ENCODE measurements at regions not wholly inside any gene's neighbourhood (a gene's known extent, or its start where the extent isn't known, plus 50 kb on each side); places are given as distances from the start of the nearest gene placed in this dataset.

- DNase-seq, result no peak
Measured at GRCh38 chr19:31567776-31568175, 218.5 kb upstream of the TSHZ3 start.

DNA sequence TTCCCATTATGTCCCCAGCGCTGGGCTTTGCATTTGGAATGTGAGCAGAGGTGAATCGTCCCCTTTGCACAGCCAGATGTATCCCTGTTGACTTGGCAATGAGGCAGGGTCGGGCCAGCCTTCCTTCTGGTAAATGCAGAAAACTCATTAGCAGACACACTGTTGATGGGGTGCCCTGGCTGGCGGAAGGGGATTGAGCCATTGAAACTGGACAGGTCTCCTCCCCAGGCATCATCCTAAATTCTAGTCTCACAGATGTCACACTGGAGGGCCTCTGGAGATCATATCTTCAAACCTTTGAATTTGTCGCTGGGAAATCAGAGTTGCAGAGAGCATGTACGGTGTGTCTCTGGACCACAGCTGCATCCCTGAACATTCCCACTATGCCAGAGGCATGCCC, 219.5 kb upstream of the TSHZ3 start:
- DNase-seq, result no peak

- DNase-seq, result no peak
Measured at GRCh38 chr19:31570718-31571117, 221.5 kb upstream of the TSHZ3 start.

- no peak for DNase-seq
Measured at GRCh38 chr19:31572102-31572975, 223.1 kb upstream of the TSHZ3 start.

GRCh38 chr19:31572976-31573298, 223.7 kb upstream of the TSHZ3 start:
- no peak for DNase-seq

DNA sequence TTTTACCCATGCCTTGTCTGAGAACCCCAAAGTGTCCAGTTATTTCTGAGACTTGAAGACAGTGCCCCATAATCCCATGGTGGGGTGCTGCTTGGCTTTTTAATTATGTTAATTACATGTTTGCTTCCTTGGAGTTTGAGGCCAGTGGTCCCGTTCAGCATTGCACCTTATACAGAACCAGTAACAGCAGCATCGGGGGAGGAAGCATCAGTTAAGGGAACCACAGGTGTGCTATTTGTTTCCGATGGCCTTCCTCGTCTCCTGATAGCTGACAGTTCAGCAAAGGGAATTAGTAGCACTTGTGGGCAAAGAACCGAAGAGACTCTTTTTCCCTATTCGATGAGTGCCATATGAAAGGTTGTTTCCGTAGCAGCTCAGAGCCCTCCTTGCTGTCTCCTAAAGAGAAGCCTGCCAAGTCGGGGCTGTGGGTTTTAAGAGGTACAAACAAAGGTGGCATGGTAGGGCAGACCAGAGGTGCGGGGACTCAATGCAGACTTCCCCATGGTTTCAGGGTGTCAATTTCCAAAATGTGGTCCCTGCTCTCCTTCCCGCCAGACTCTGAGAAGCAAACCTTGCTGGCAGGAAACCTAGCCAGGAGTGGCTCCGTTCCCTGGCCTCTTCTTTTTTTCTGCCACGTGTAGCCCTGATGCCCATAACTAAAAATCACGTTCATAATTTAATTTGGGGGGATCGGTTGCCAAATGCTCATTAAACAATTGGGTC, 225.2 kb upstream of the TSHZ3 start:
- DNase-seq, result no peak

DNA sequence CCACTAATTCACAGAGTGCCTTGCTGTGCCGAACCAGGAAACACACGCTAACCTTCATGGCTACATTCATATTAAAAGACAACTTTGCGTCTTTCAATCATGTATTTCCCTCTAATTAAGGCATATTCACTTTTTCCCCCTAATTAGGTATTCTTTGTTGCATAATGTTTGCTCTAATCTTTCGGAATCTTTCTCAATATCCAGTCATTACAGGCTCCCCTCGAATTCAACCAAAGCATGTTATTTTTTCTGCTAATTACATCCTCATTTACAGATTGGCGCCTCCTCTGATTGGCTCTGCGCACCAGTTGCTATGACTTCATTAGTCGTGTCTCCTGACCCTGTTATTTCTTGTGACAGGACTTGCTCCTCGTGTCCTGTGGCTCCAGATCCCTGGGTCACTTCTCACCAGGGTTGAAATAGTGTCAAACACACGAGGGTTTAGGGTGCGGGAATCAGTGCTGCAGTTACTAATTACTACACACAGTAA, 226.7 kb upstream of the TSHZ3 start:
- DNase-seq, result no peak

- no peak for DNase-seq
Measured at GRCh38 chr19:31578326-31578725, 229.1 kb upstream of the TSHZ3 start.

DNA sequence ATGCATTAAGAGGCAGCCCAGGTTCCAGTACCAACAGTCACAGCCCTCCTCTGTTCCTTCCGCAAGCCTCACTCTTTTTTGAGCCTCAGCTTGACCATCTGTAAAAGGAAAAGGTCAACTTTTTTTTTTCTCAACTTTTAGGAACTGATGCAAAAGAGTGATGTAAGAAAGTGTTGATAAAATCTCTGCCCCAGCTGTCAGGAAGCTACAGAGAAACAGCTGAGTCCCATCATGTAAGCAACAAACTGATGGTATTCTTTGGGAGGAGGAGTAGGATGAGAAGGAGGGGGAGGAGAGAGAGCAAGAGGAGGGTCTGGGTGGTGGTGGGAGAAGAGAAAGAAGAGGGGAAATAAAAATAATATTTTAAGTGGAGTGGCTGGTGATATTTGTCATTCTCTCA, 233.9 kb upstream of the TSHZ3 start:
- no peak for DNase-seq

GRCh38 chr19:31586282-31586681, 237.0 kb upstream of the TSHZ3 start:
- no peak for DNase-seq

DNA sequence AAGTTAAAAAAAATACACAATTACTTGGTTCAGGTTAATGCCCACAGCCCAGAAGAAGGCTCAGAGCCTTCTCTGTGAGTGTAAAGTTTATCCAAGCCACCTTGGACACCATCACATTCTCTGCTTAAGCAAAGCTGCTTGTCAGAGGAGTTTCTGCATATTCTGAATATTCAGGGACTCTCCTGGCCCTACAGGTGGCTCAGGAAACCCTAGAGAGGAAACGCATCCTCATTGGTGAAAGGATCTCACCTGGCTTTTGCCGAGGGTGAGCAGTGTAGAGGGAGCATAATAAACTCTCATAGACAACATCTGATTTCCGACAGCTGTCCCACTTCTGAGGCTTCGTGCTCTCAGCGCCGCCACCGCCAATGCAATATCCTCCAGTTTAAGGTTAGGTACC, 239.9 kb upstream of the TSHZ3 start:
- DNase-seq, result no peak

GRCh38 chr19:31591258-31591657, 242.0 kb upstream of the TSHZ3 start:
- DNase-seq, result no peak

DNA sequence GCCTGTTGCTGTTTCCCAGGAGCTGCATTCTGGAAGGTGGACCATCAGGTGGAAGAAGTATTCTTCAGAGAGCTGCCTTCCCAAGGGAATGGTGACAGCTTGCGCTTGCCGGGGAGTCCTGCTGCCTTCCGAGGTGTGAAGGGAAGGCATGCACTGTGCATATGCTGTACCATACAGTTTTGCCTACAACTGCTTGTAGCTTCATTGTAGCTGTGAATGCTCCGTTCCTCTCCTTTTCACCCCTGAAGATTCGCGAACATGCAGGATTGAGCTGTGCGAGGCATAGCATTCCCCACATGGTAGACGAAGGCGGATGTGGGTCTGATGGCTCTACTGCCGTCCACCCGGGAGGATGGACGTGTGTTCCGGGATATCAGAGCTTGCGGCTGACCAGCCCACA, 243.2 kb upstream of the TSHZ3 start:
- DNase-seq, result no peak

- DNase-seq, result no peak
Measured at GRCh38 chr19:31594701-31595100, 245.5 kb upstream of the TSHZ3 start.

DNA sequence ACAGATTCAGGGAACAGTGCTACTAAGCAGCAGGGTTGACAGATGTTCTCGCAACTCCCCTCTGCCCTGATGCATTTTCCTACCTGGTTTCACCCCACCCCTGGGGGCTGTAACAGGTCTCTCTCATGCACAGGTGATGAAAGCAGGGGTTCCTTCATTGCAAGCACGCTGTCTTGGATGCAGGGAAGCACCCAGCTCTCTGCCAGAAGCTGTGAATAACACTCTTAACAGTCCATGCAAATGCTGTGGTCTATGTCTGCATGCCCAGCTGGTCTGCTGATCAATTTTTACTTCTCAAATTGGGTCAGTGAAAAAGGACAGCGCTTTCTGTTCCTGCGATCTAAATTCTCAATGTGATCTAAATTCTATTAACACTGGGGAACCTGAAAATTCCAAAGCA, 246.3 kb upstream of the TSHZ3 start:
- no peak for DNase-seq

DNA sequence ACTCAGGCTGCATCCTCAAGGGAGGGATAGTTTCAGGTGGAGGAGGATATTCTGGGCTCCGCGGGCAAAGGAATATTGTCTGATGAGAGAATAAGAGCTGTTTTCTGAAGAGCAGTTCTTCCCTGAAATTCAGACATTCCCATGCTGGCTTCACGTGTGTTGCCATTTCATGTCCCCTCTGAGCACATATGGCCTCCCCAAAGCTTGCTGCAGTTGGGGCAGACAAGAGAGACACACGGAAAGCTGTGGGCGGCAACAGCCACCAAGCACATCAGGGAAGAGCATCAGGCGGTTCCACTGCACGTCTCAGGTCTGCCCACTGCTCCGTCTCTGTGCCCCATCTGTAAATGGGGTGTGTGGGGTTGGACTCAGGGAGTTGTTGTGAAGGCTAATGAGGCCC, 247.5 kb upstream of the TSHZ3 start:
- DNase-seq, result no peak

DNA sequence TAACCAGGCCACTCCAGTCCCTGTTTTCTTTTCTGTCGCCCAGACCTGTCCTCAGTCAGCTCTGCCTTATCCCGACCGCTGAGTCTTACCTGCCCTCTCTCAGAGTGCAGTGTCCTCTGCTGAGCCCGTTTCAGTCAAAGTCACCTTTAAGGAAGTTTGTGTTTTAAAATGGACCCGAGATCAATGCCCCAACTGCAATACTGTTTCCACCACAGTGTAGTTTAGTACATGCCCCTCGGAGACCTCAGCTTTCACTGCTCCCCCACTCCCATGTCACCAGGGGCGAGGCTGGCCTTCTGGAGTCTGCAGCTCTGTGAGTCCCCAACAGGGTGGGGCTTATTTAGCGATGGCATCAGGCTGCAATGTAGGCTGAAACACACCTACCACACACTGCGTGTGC, 248.4 kb upstream of the TSHZ3 start:
- DNase-seq, result no peak

GRCh38 chr19:31598730-31599238, 249.5 kb upstream of the TSHZ3 start:
- no peak for DNase-seq

- DNase-seq, result no peak
Measured at GRCh38 chr19:31600731-31601295, 251.6 kb upstream of the TSHZ3 start.

DNA sequence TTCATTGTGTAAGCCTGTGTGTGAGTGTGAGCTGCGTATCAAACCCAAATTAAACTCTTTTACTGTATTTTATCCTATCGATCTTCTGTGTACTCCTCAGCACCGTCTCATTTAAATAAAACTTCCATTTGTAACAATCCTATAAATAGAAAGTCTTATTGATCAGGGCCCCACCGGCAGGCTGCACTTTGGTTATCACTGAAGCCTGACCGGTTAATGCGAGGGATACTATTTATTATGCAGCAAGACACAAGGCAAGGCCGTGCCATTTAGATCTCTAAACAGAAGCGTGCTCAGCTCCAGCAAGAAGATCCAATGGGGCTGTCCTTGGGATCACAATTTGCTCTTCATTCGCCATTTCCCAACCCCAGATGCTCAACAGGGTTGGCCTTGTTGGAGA, 252.6 kb upstream of the TSHZ3 start:
- DNase-seq, result no peak

GRCh38 chr19:31602548-31602947, 253.3 kb upstream of the TSHZ3 start:
- no peak for DNase-seq

DNA sequence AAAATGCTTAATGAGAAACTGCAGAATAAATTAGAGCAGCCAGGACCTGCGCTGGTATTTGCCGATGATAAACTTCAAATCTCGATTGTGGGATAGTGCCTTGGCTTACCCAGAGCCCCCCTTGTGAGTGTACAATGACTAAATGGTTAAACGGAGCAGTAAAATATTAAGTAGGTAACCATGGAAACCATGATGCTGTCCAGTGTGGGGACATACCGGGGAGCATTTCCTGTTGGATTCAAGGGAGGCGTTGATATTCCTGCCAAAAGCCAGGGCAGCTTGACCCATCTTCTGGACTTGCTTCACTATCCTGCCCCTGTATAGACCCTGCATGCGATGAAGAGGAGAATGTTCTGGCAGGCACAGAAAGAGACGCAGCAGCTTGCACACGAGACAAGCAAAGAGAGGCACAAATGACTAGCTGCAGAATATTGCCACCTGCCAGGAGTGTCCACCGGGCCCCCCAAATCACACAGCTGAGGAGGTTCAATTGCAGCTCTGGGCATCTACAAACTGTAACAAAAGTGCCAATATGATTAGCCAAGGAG, 255.3 kb upstream of the TSHZ3 start:
- DNase-seq, result no peak

GRCh38 chr19:31610018-31610417, 260.8 kb upstream of the TSHZ3 start:
- DNase-seq, result no peak
